HG03469 (cell line): ENCODE measurements at regions not wholly inside any gene's neighbourhood (a gene's known extent, or its start where the extent isn't known, plus 50 kb on each side); places are given as distances from the start of the nearest gene placed in this dataset.
A peak's percentile ranks its signal among the peaks of the same experiment; 100 is the strongest.

Experiments used
- ATAC-seq: cut with Tn5 transposase; IDR thresholded peaks from one replicate; pipeline ENCODE4 v1.9.1; 2021; ENCODE audit warnings: mild to moderate bottlenecking, moderate library complexity, moderate number of reproducible peaks; ENCODE audit not compliant: unreplicated experiment

- ATAC-seq, result no peak
These were observed 167.8 kb upstream of the FAM241A start for GRCh38 chr4:111977419-111977965.

- no peak for ATAC-seq
These were observed 165.3 kb upstream of the FAM241A start for GRCh38 chr4:111979921-111980320.

GRCh38 chr4:111982089-111982488 is 163.2 kb upstream of the FAM241A start:
- no peak for ATAC-seq

- no peak for ATAC-seq
These were observed 161.0 kb upstream of the FAM241A start for GRCh38 chr4:111984169-111984819.

GRCh38 chr4:111985426-111985825 is 159.8 kb upstream of the FAM241A start:
- no peak for ATAC-seq

GRCh38 chr4:111986095-111986494 is 159.2 kb upstream of the FAM241A start:
- ATAC-seq, result no peak

GRCh38 chr4:111988514-111988913 is 156.7 kb upstream of the FAM241A start:
- no peak for ATAC-seq

GRCh38 chr4:111989817-111990216 is 155.4 kb upstream of the FAM241A start:
- no peak for ATAC-seq

- peak; percentile 95 for ATAC-seq
These were observed 154.1 kb upstream of the FAM241A start for GRCh38 chr4:111991163-111991562.

GRCh38 chr4:111991797-111992196 is 153.5 kb upstream of the FAM241A start:
- no peak for ATAC-seq

- ATAC-seq, result no peak
These were observed 152.7 kb upstream of the FAM241A start for GRCh38 chr4:111992351-111993168.

- ATAC-seq, result no peak
These were observed 150.9 kb upstream of the FAM241A start for GRCh38 chr4:111994392-111994791.

- ATAC-seq, result no peak
These were observed 147.5 kb upstream of the FAM241A start for GRCh38 chr4:111997785-111998184.

- no peak for ATAC-seq
These were observed 145.5 kb upstream of the FAM241A start for GRCh38 chr4:111999801-112000200.

GRCh38 chr4:112001041-112001440 is 144.2 kb upstream of the FAM241A start:
- ATAC-seq, result no peak

GRCh38 chr4:112002248-112002661 is 143.0 kb upstream of the FAM241A start:
- ATAC-seq, result no peak

GRCh38 chr4:112003231-112003907 is 141.9 kb upstream of the FAM241A start:
- no peak for ATAC-seq

- no peak for ATAC-seq
These were observed 140.2 kb upstream of the FAM241A start for GRCh38 chr4:112005027-112005426.

GRCh38 chr4:112007391-112007790 is 137.9 kb upstream of the FAM241A start:
- ATAC-seq, result no peak

- no peak for ATAC-seq
These were observed 129.3 kb upstream of the FAM241A start for GRCh38 chr4:112015960-112016359.

- no peak for ATAC-seq
These were observed 121.8 kb upstream of the FAM241A start for GRCh38 chr4:112023402-112023950.
